Breast epithelium (tissue), 3 donors: ENCODE measurements at regions not wholly inside any gene's neighbourhood (a gene's known extent, or its start where the extent isn't known, plus 50 kb on each side); places are given as distances from the start of the nearest gene placed in this dataset.

Experiments used
- CTCF ChIP-seq, 3 donors: fragments of 450-650 bp; IDR thresholded peaks; one replicate each; pipeline ENCODE4 v1.5.1; 2016 to 2017; ENCODE audit warnings: antibody characterized with exemption in 3 of 3, mild to moderate bottlenecking in 3 of 3, moderate library complexity in 3 of 3
- POLR2A ChIP-seq: fragments of 450-650 bp; IDR thresholded peaks from one replicate; pipeline ENCODE4 v1.6.1; 2016; ENCODE audit warnings: antibody characterized with exemption, mild to moderate bottlenecking, moderate library complexity
- POLR2AphosphoS5 ChIP-seq, 3 donors: sonication (generic); formaldehyde crosslinking; IDR thresholded peaks; one replicate each; pipeline ENCODE4 v1.6.1; 2017; ENCODE audit warnings: antibody characterized with exemption in 3 of 3

- TF ChIP-seq POLR2AphosphoS5 (IDR thresholded peaks at IDR 0.05): no peak
- TF ChIP-seq POLR2A: no peak
- TF ChIP-seq CTCF (IDR thresholded peaks at IDR 0.05): no peak
Observed at GRCh38 chr21:35325953-35326352, 276.9 kb upstream of the RUNX1 start.
